ENCODE measurements at regions not wholly inside any gene's neighbourhood (a gene's known extent, or its start where the extent isn't known, plus 50 kb on each side); places are given as distances from the start of the nearest gene placed in this dataset.

DNA sequence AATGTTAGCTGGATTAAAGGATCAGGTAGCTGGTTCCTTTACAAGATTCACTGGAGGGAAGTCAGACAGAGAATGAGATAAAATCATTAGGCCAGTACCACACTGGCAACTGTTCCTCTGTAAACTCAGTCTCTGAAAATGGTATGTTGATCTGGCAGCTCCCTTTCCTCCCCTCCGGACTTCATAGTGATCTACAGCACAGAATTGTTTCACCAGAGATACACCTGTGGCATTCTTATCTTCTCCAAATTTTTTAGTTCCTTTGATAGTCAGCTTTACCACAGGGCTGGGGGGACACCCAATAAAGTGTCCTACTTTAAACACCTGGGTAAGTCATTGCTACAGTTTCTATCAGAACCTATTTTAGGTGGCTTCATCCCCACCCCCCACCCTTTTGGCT lies 304.3 kb upstream of the KCNH8 start:
- TF ChIP-seq CTCF (IDR thresholded peaks at IDR 0.05): no peak
- no peak for TF ChIP-seq POLR2A (IDR thresholded peaks at IDR 0.05)
